Colonic mucosa (tissue), 4 donors: ENCODE measurements at regions not wholly inside any gene's neighbourhood (a gene's known extent, or its start where the extent isn't known, plus 50 kb on each side); places are given as distances from the start of the nearest gene placed in this dataset.

Experiments used
- DNase-seq: peaks from one replicate; pipeline ENCODE4 v3.0.0-alpha.2; 2020
- H3K27ac ChIP-seq: fragments of 200-600 bp; one replicate; pipeline ENCODE4 v1.8.0; 2021
- H3K27me3 ChIP-seq: fragments of 200-600 bp; one replicate; pipeline ENCODE4 v1.8.0; 2021
- H3K36me3 ChIP-seq: fragments of 200-600 bp; one replicate; pipeline ENCODE4 v1.8.0; 2021
- H3K4me1 ChIP-seq: fragments of 200-600 bp; one replicate; pipeline ENCODE4 v1.8.0; 2021; ENCODE audit warnings: mild to moderate bottlenecking
- H3K4me3 ChIP-seq: fragments of 200-600 bp; one replicate; pipeline ENCODE4 v1.8.0; 2021
- H3K9ac ChIP-seq, 2 donors: one replicate each; pipeline ENCODE4 v1.7.0; 2013; ENCODE audit warnings: control low read depth in 2 of 2, low read depth in 2 of 2, low read length in 2 of 2
- H3K9me3 ChIP-seq: fragments of 200-600 bp; one replicate; pipeline ENCODE4 v1.8.0; 2021
- CTCF ChIP-seq: fragments of 200-600 bp; IDR thresholded peaks from one replicate; pipeline ENCODE4 v1.8.0; 2022; ENCODE audit warnings: antibody characterized with exemption, mild to moderate bottlenecking
- intact Hi-C: fragments of 100-400 bp; cut with DNase I; formaldehyde crosslinking; loops from one replicate; pipeline ENCODE4 v1.14.1; 2022
- donor health status: healthy.
- donor health status: DM: no; HTN: no; CAD: no.
- donor health status: DM: no; HTN: no; CAD: no.

- TF ChIP-seq CTCF: no peak
- Histone ChIP-seq H3K27me3 (no peaks in the 10 kb centered on the region), H3K4me1 (no peaks in the 10 kb centered on the region), H3K36me3 (no peaks in the 10 kb centered on the region), H3K9ac (no peak overlapping the region), H3K27ac (no peak overlapping the region), H3K9me3 (no peaks in the 10 kb centered on the region), H3K4me3 (no peak overlapping the region)
- intact Hi-C loops: no loop called here
- DNase-seq: no peak
These were observed 779.0 kb upstream of the ADGRL4 start for GRCh38 chr1:79785561-79785960.

- no peak for TF ChIP-seq CTCF
- H3K4me1 ChIP-seq: no peaks in the 10 kb centered on the region
- H3K9me3 ChIP-seq: no peaks in the 10 kb centered on the region
- no peak for DNase-seq
- no peaks in the 10 kb centered on the region for H3K36me3 ChIP-seq
- no peak overlapping the region for H3K4me3 ChIP-seq
- intact Hi-C loops: no loop called here
- no peaks in the 10 kb centered on the region for H3K27me3 ChIP-seq
- no peak overlapping the region for H3K27ac ChIP-seq
- H3K9ac ChIP-seq: no peak overlapping the region
These were observed 774.7 kb upstream of the ADGRL4 start for GRCh38 chr1:79781261-79781660.

- no peaks in the 10 kb centered on the region for H3K4me1 ChIP-seq
- no peak for DNase-seq
- no peaks in the 10 kb centered on the region for H3K9me3 ChIP-seq
- intact Hi-C loops: no loop called here
- H3K27me3 ChIP-seq: no peaks in the 10 kb centered on the region
- no peaks in the 10 kb centered on the region for H3K36me3 ChIP-seq
- H3K9ac ChIP-seq: no peak overlapping the region
- no peak overlapping the region for H3K4me3 ChIP-seq
- no peak overlapping the region for H3K27ac ChIP-seq
- TF ChIP-seq CTCF: no peak
These were observed 771.1 kb upstream of the ADGRL4 start for GRCh38 chr1:79777481-79778219.

- Histone ChIP-seq H3K4me1 (no peaks in the 10 kb centered on the region), H3K4me3 (no peak overlapping the region), H3K36me3 (no peaks in the 10 kb centered on the region), H3K9ac (no peak overlapping the region), H3K9me3 (no peaks in the 10 kb centered on the region), H3K27me3 (no peaks in the 10 kb centered on the region), H3K27ac (no peak overlapping the region)
- no peak for DNase-seq
- no peak for TF ChIP-seq CTCF
- intact Hi-C loops: no loop called here
These were observed 768.9 kb upstream of the ADGRL4 start for GRCh38 chr1:79775402-79775801.

- Histone ChIP-seq H3K4me3 (no peak overlapping the region), H3K36me3 (no peaks in the 10 kb centered on the region), H3K9ac (no peak overlapping the region), H3K27me3 (no peaks in the 10 kb centered on the region), H3K9me3 (no peaks in the 10 kb centered on the region), H3K27ac (no peak overlapping the region), H3K4me1 (no peaks in the 10 kb centered on the region)
- intact Hi-C loops: no loop called here
- DNase-seq: no peak
- TF ChIP-seq CTCF: no peak
These were observed 766.9 kb upstream of the ADGRL4 start for GRCh38 chr1:79773385-79773784.
